IPS-15b (cell line): ENCODE measurements at regions not wholly inside any gene's neighbourhood (a gene's known extent, or its start where the extent isn't known, plus 50 kb on each side); places are given as distances from the start of the nearest gene placed in this dataset.
"Not testable (repeated sequence)": the region's sequence is repeated elsewhere in the genome, so short reads cannot be mapped to it uniquely, and the experiment has no call there.

Source experiments
- H3K27me3 ChIP-seq: one replicate; pipeline ENCODE4 v1.6.1; 2013; ENCODE audit warnings: low read length; ENCODE audit not compliant: control insufficient read depth, insufficient read depth
- H3K36me3 ChIP-seq: one replicate; pipeline ENCODE4 v1.6.1; 2013; ENCODE audit warnings: low read length; ENCODE audit not compliant: control insufficient read depth, insufficient read depth
- H3K4me1 ChIP-seq: one replicate; pipeline ENCODE4 v1.6.1; 2013; ENCODE audit warnings: mild to moderate bottlenecking, low read length; ENCODE audit not compliant: control insufficient read depth, insufficient read depth
- H3K4me3 ChIP-seq: one replicate; pipeline ENCODE4 v1.5.1; 2013; ENCODE audit warnings: low read depth, low read length
- H3K9ac ChIP-seq: one replicate; pipeline ENCODE4 v1.6.1; 2013; ENCODE audit warnings: low read depth, mild to moderate bottlenecking, low read length
- H3K9me3 ChIP-seq: one replicate; pipeline ENCODE4 v1.6.1; 2013; ENCODE audit warnings: mild to moderate bottlenecking, low read length; ENCODE audit not compliant: control insufficient read depth, insufficient read depth

- Histone ChIP-seq H3K4me3 (no peak overlapping the region), H3K4me1 (no peaks in the 10 kb centered on the region), H3K9ac (no peak overlapping the region), H3K36me3 (no peaks in the 10 kb centered on the region), H3K9me3 (no peaks in the 10 kb centered on the region), H3K27me3 (no peaks in the 10 kb centered on the region)
Measured at GRCh38 chr20:16824664-16825063, 76.5 kb downstream of the OTOR start.

- no peaks in the 10 kb centered on the region for H3K9me3 ChIP-seq
- H3K4me1 ChIP-seq, result no peaks in the 10 kb centered on the region
- H3K4me3 ChIP-seq, result no peak overlapping the region
- no peak overlapping the region for H3K9ac ChIP-seq
- no peaks in the 10 kb centered on the region for H3K36me3 ChIP-seq
- H3K27me3 ChIP-seq, result no peaks in the 10 kb centered on the region
Measured at GRCh38 chr20:16828666-16829305, 80.6 kb downstream of the OTOR start.

GRCh38 chr20:16835690-16836089 is 87.5 kb downstream of the OTOR start:
- not testable (repeated sequence) for H3K36me3 ChIP-seq, H3K27me3 ChIP-seq

GRCh38 chr20:16842486-16843120 is 94.4 kb downstream of the OTOR start:
- H3K4me3 ChIP-seq, result no peak overlapping the region
- no peaks in the 10 kb centered on the region for H3K27me3 ChIP-seq
- H3K9me3 ChIP-seq, result no peaks in the 10 kb centered on the region
- H3K4me1 ChIP-seq, result no peaks in the 10 kb centered on the region
- no peak overlapping the region for H3K9ac ChIP-seq
- no peaks in the 10 kb centered on the region for H3K36me3 ChIP-seq

More at GRCh38 chr20:16835690-16836089, 87.5 kb downstream of the OTOR start:
- H3K4me3 ChIP-seq, H3K4me1 ChIP-seq, H3K9me3 ChIP-seq, H3K9ac ChIP-seq: not testable (repeated sequence)

- Histone ChIP-seq H3K4me1 (peaks cover 6% of the 10 kb centered on the region), H3K9me3 (no peaks in the 10 kb centered on the region), H3K36me3 (no peaks in the 10 kb centered on the region), H3K9ac (no peak overlapping the region), H3K4me3 (no peak overlapping the region), H3K27me3 (no peaks in the 10 kb centered on the region)
Measured at GRCh38 chr20:16844406-16844805, 96.2 kb downstream of the OTOR start.

- Histone ChIP-seq H3K27me3 (no peaks in the 10 kb centered on the region), H3K4me1 (peaks cover 6% of the 10 kb centered on the region), H3K4me3 (no peak overlapping the region), H3K9ac (no peak overlapping the region), H3K9me3 (no peaks in the 10 kb centered on the region), H3K36me3 (no peaks in the 10 kb centered on the region)
Measured at GRCh38 chr20:16846006-16846405, 97.8 kb downstream of the OTOR start.

GRCh38 chr20:16848061-16848460 is 99.9 kb downstream of the OTOR start:
- Histone ChIP-seq H3K4me1 (peaks cover 6% of the 10 kb centered on the region), H3K36me3 (no peaks in the 10 kb centered on the region), H3K4me3 (no peak overlapping the region), H3K9me3 (no peaks in the 10 kb centered on the region), H3K9ac (no peak overlapping the region), H3K27me3 (no peaks in the 10 kb centered on the region)

- H3K27me3 ChIP-seq, result no peaks in the 10 kb centered on the region
- no peaks in the 10 kb centered on the region for H3K9me3 ChIP-seq
- H3K4me3 ChIP-seq, result no peak overlapping the region
- no peak overlapping the region for H3K9ac ChIP-seq
- H3K36me3 ChIP-seq, result no peaks in the 10 kb centered on the region
- H3K4me1 ChIP-seq, result peaks cover 6% of the 10 kb centered on the region
Measured at GRCh38 chr20:16848526-16848925, 100.4 kb downstream of the OTOR start.

- Histone ChIP-seq H3K9me3 (no peaks in the 10 kb centered on the region), H3K36me3 (no peaks in the 10 kb centered on the region), H3K4me1 (no peaks in the 10 kb centered on the region), H3K27me3 (no peaks in the 10 kb centered on the region), H3K9ac (no peak overlapping the region), H3K4me3 (no peak overlapping the region)
Measured at GRCh38 chr20:16860914-16861313, 112.8 kb downstream of the OTOR start.

GRCh38 chr20:16861708-16862107 is 113.5 kb downstream of the OTOR start:
- no peaks in the 10 kb centered on the region for H3K36me3 ChIP-seq
- H3K27me3 ChIP-seq, result no peaks in the 10 kb centered on the region
- no peaks in the 10 kb centered on the region for H3K9me3 ChIP-seq
- H3K4me3 ChIP-seq, result no peak overlapping the region
- no peaks in the 10 kb centered on the region for H3K4me1 ChIP-seq
- H3K9ac ChIP-seq, result no peak overlapping the region

- Histone ChIP-seq H3K9me3 (no peaks in the 10 kb centered on the region), H3K36me3 (no peaks in the 10 kb centered on the region), H3K4me1 (no peaks in the 10 kb centered on the region), H3K27me3 (no peaks in the 10 kb centered on the region), H3K4me3 (no peak overlapping the region), H3K9ac (no peak overlapping the region)
Measured at GRCh38 chr20:16863303-16863702, 115.1 kb downstream of the OTOR start.

GRCh38 chr20:16864069-16864468 is 115.9 kb downstream of the OTOR start:
- H3K9ac ChIP-seq, result no peak overlapping the region
- H3K27me3 ChIP-seq, result no peaks in the 10 kb centered on the region
- no peaks in the 10 kb centered on the region for H3K36me3 ChIP-seq
- no peak overlapping the region for H3K4me3 ChIP-seq
- no peaks in the 10 kb centered on the region for H3K9me3 ChIP-seq
- H3K4me1 ChIP-seq, result no peaks in the 10 kb centered on the region
